ENCODE measurements at regions not wholly inside any gene's neighbourhood (a gene's known extent, or its start where the extent isn't known, plus 50 kb on each side); places are given as distances from the start of the nearest gene placed in this dataset.

DNA sequence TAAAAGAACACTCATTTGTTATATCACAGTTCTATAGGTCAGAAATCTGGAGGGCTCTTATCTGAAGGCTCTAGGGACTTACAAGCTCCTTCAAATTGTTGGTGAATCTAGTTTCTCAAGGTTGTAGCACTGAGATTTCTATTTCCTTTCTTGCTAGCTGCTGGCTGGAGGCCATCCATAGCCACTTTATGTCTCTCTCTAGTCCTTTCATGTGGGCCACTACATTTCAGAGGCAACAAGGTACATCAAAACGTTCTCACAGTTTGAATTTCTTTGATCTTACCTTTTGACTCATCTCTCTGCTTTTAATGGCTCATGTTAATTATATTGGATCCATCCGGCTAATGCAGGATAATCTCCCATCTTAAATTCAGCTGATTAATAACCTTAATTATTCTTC is 286.8 kb downstream of the DIO2 start:
- intact Hi-C loops (cut with DNase I; ENCODE audit: low total_unique reads), result no loop called here

DNA sequence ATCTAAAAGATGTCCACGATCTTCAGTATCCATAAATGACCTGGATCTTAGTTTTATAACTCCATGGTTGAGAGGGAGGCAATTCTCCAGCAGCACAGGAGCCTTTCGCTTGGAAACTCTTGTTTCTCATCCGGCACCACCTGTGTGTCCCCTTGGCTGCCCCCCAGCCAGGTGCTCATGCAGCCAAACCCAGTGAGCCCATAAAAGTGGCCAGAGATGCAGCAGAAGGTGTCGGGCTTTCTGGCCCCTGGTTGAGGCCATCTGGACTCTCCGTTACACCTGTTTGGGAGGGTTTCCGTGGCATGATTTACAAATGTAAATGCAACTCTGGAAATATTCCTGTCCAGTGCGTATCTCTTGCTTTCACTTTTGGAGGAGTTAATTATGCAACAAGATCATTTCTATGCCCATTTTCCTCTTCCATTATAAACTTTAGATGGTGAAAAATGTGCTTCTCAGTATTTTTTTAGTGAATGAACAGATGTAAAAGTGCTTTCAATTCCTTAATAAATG is 291.1 kb downstream of the DIO2 start:
- no peak overlapping the region for H3K27ac ChIP-seq
- DNase-seq (ENCODE audit: low spot score in 2 of 2), result no peak
- intact Hi-C loops (cut with DNase I; ENCODE audit: low total_unique reads), result no loop called here
- no peaks in the 10 kb centered on the region for H3K4me1 ChIP-seq
- no peaks in the 10 kb centered on the region for H3K27me3 ChIP-seq
- TF ChIP-seq, protein P1, sequence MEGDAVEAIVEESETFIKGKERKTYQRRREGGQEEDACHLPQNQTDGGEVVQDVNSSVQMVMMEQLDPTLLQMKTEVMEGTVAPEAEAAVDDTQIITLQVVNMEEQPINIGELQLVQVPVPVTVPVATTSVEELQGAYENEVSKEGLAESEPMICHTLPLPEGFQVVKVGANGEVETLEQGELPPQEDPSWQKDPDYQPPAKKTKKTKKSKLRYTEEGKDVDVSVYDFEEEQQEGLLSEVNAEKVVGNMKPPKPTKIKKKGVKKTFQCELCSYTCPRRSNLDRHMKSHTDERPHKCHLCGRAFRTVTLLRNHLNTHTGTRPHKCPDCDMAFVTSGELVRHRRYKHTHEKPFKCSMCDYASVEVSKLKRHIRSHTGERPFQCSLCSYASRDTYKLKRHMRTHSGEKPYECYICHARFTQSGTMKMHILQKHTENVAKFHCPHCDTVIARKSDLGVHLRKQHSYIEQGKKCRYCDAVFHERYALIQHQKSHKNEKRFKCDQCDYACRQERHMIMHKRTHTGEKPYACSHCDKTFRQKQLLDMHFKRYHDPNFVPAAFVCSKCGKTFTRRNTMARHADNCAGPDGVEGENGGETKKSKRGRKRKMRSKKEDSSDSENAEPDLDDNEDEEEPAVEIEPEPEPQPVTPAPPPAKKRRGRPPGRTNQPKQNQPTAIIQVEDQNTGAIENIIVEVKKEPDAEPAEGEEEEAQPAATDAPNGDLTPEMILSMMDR (IDR thresholded peaks at IDR 0.05), result no peak
- TF ChIP-seq POLR2AphosphoS5 (IDR thresholded peaks at IDR 0.05) (no peak), POLR2A (IDR thresholded peaks at IDR 0.05) (no peak)
- peaks cover 7 to 9% of the 10 kb centered on the region in 2 donors for H3K9me3 ChIP-seq
- H3K36me3 ChIP-seq, result no peaks in the 10 kb centered on the region
- no peak overlapping the region for H3K4me3 ChIP-seq

More for the DNA sequence above, 286.8 kb downstream of the DIO2 start:
- no peak overlapping the region for H3K4me3 ChIP-seq
- TF ChIP-seq POLR2AphosphoS5 (IDR thresholded peaks at IDR 0.05) (no peak), POLR2A (IDR thresholded peaks at IDR 0.05) (no peak)
- TF ChIP-seq, protein P1 (IDR thresholded peaks at IDR 0.05), result no peak
- no peak for DNase-seq (ENCODE audit: low spot score in 2 of 2)
- no peaks in the 10 kb centered on the region for H3K36me3 ChIP-seq
- no peaks in the 10 kb centered on the region for H3K27me3 ChIP-seq
- no peak overlapping the region for H3K27ac ChIP-seq
- H3K4me1 ChIP-seq, result no peaks in the 10 kb centered on the region
- peaks cover 7 to 9% of the 10 kb centered on the region in 2 donors for H3K9me3 ChIP-seq

Data from breast epithelium (tissue), 4 donors.